Smooth muscle cell (in vitro differentiated cells): ENCODE measurements at regions not wholly inside any gene's neighbourhood (a gene's known extent, or its start where the extent isn't known, plus 50 kb on each side); places are given as distances from the start of the nearest gene placed in this dataset.

Experiments used
- DNase-seq: peaks from one replicate; lab custom pipeline; 2025; ENCODE audit not compliant: unreplicated experiment; lab: John Stamatoyannopoulos, UW
- H2AFZ ChIP-seq: fragments of 200-600 bp; sonication (generic); 2 replicates; pipeline ENCODE4 v1.6.0; 2016; ENCODE audit warnings: antibody characterized with exemption, low read depth, mild to moderate bottlenecking
- H3F3A ChIP-seq: fragments of 200-600 bp; sonication (generic); 2 replicates; pipeline ENCODE4 v1.6.0; 2017; ENCODE audit warnings: antibody characterized with exemption, low read depth
- H3K27ac ChIP-seq: fragments of 200-600 bp; sonication (generic); 2 replicates; pipeline ENCODE4 v1.5.1; 2016; ENCODE audit warnings: low read depth, mild to moderate bottlenecking
- H3K27me3 ChIP-seq: fragments of 200-600 bp; sonication (generic); 2 replicates; pipeline ENCODE4 v1.6.1; 2016; ENCODE audit warnings: low read depth, mild to moderate bottlenecking
- H3K36me3 ChIP-seq: fragments of 200-600 bp; sonication (generic); 2 replicates; pipeline ENCODE4 v1.5.1; 2016; ENCODE audit warnings: low read depth
- H3K4me1 ChIP-seq: fragments of 200-600 bp; sonication (generic); 2 replicates; pipeline ENCODE4 v1.5.1; 2016; ENCODE audit warnings: low read depth
- H3K4me2 ChIP-seq: fragments of 200-600 bp; sonication (generic); 2 replicates; pipeline ENCODE4 v1.6.0; 2016; ENCODE audit warnings: mild to moderate bottlenecking
- H3K4me3 ChIP-seq: fragments of 200-600 bp; sonication (generic); 2 replicates; pipeline ENCODE4 v1.5.1; 2016; ENCODE audit warnings: mild to moderate bottlenecking
- H3K79me2 ChIP-seq: fragments of 200-600 bp; sonication (generic); 2 replicates; pipeline ENCODE4 v1.6.0; 2016; ENCODE audit warnings: low read depth, mild to moderate bottlenecking
- H3K9ac ChIP-seq: fragments of 200-600 bp; sonication (generic); 2 replicates; pipeline ENCODE4 v1.6.0; 2016; ENCODE audit warnings: low read depth
- H3K9me3 ChIP-seq: fragments of 200-600 bp; sonication (generic); replicated peaks from 2 replicates; pipeline ENCODE4 v1.5.1; 2016; ENCODE audit warnings: low read depth
- H4K20me1 ChIP-seq: fragments of 200-600 bp; sonication (generic); 2 replicates; pipeline ENCODE4 v1.6.0; 2016; ENCODE audit warnings: low read depth
- WGBS: methylation state at CpG from one replicate; pipeline ENCODE4 v1.1.7; 2016; ENCODE audit warnings: low lambda C conversion rate; 5-methylcytosine and 5-hydroxymethylcytosine counted together
- TF ChIP-seq, protein P1 (sequence below): fragments of 200-600 bp; sonication (generic); IDR thresholded peaks from 2 replicates; pipeline ENCODE4 v1.5.1; 2017; ENCODE audit warnings: borderline replicate concordance, mild to moderate bottlenecking, antibody characterized with exemption; ENCODE audit not compliant: insufficient read depth, poor library complexity, severe bottlenecking

- H3K27me3 ChIP-seq: no peaks in the 10 kb centered on the region
- DNase-seq: no peak
- no peaks in the 10 kb centered on the region for H3K36me3 ChIP-seq
- H3K9ac ChIP-seq: no peak overlapping the region
- H3K9me3 ChIP-seq: no peaks in the 10 kb centered on the region
- WGBS: 90% methylated on average over 3 of the region's 3 CpGs
- H3K4me2 ChIP-seq: no peak overlapping the region
- H4K20me1 ChIP-seq: no peaks in the 10 kb centered on the region
- H3F3A ChIP-seq: no peaks in the 10 kb centered on the region
- no peak overlapping the region for H3K4me3 ChIP-seq
- H3K79me2 ChIP-seq: no peaks in the 10 kb centered on the region
- H3K4me1 ChIP-seq: no peaks in the 10 kb centered on the region
- TF ChIP-seq, protein P1, sequence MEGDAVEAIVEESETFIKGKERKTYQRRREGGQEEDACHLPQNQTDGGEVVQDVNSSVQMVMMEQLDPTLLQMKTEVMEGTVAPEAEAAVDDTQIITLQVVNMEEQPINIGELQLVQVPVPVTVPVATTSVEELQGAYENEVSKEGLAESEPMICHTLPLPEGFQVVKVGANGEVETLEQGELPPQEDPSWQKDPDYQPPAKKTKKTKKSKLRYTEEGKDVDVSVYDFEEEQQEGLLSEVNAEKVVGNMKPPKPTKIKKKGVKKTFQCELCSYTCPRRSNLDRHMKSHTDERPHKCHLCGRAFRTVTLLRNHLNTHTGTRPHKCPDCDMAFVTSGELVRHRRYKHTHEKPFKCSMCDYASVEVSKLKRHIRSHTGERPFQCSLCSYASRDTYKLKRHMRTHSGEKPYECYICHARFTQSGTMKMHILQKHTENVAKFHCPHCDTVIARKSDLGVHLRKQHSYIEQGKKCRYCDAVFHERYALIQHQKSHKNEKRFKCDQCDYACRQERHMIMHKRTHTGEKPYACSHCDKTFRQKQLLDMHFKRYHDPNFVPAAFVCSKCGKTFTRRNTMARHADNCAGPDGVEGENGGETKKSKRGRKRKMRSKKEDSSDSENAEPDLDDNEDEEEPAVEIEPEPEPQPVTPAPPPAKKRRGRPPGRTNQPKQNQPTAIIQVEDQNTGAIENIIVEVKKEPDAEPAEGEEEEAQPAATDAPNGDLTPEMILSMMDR: no peak
- H2AFZ ChIP-seq: no peak overlapping the region
- no peak overlapping the region for H3K27ac ChIP-seq
Observed at GRCh38 chr1:195481293-195481692, 1126.9 kb downstream of the KCNT2 start.

GRCh38 chr1:195475568-195475967, 1132.7 kb downstream of the KCNT2 start:
- Histone ChIP-seq H3K36me3 (no peaks in the 10 kb centered on the region), H3K4me1 (peaks cover 6% of the 10 kb centered on the region), H3K27ac (no peak overlapping the region), H3K4me2 (no peak overlapping the region), H3K9me3 (no peaks in the 10 kb centered on the region), H3K27me3 (no peaks in the 10 kb centered on the region), H2AFZ (no peak overlapping the region), H3K79me2 (no peaks in the 10 kb centered on the region), H3K9ac (no peak overlapping the region), H3F3A (no peaks in the 10 kb centered on the region), H4K20me1 (no peaks in the 10 kb centered on the region), H3K4me3 (no peak overlapping the region)
- no peak for DNase-seq
- TF ChIP-seq, protein P1: no peak
- 91% methylated on average over 1 of the region's 1 CpG for WGBS

DNA sequence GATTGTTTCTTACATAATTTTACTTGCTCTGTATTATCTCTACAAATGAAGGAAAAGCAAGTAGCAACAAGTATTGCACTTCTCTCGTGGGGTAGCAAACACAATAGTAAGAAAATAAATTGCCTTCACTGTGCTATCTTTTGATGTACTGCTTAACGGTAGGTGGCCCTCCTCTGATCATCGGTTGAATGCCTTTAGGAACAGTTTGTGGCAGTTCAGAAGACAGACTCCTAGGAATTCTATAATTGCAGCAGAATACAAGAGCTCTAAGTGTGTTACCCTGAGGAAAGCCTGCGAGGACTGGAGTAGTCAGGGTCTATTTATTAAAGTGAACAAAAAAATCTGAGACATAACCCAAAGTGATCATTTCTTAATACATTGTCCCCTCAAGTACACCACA, 1135.9 kb downstream of the KCNT2 start:
- Histone ChIP-seq H3K4me3 (no peak overlapping the region), H3F3A (no peaks in the 10 kb centered on the region), H3K27me3 (no peaks in the 10 kb centered on the region), H3K4me2 (no peak overlapping the region), H4K20me1 (no peaks in the 10 kb centered on the region), H3K36me3 (no peaks in the 10 kb centered on the region), H3K9ac (no peak overlapping the region), H2AFZ (no peak overlapping the region), H3K27ac (no peak overlapping the region), H3K4me1 (peaks cover 6% of the 10 kb centered on the region), H3K79me2 (no peaks in the 10 kb centered on the region), H3K9me3 (no peaks in the 10 kb centered on the region)
- 67% methylated on average over 4 of the region's 4 CpGs for WGBS
- DNase-seq: no peak
- TF ChIP-seq, protein P1: no peak

DNA sequence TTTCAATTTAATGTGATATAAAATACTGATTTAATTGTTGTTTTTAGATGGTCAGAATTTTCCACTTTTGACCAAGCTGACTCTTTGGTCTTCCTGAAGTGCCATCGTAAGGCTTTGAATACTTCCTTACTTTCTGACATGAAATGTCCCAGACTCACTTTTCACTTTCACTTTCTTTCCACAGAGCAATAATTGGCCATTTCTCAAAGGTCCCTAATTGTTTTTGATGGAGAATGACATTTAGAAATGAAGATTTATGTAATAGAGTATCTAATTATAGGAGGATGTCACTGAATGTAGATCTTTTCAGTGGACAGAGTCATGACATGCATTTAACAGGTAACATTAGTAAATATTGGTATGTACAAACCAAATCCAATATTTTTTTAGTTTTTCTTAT, 1141.6 kb downstream of the KCNT2 start:
- WGBS: 97% methylated on average over 1 of the region's 1 CpG
- Histone ChIP-seq H2AFZ (no peak overlapping the region), H3F3A (no peaks in the 10 kb centered on the region), H3K36me3 (no peaks in the 10 kb centered on the region), H3K9ac (no peak overlapping the region), H3K27me3 (no peaks in the 10 kb centered on the region), H3K4me3 (no peak overlapping the region), H3K79me2 (no peaks in the 10 kb centered on the region), H4K20me1 (no peaks in the 10 kb centered on the region), H3K9me3 (no peaks in the 10 kb centered on the region), H3K4me1 (no peaks in the 10 kb centered on the region), H3K4me2 (no peak overlapping the region), H3K27ac (no peak overlapping the region)
- TF ChIP-seq, protein P1: no peak
- no peak for DNase-seq
